ENCODE measurements at regions not wholly inside any gene's neighbourhood (a gene's known extent, or its start where the extent isn't known, plus 50 kb on each side); places are given as distances from the start of the nearest gene placed in this dataset.

- Histone ChIP-seq H3K4me1 (ENCODE audit: control insufficient read depth in 1 of 2, insufficient read depth in 2 of 2, low read length in 2 of 2) (no peaks in the 10 kb centered on the region), H3K79me2 (ENCODE audit: insufficient read depth, low read length) (no peaks in the 10 kb centered on the region), H3K9me2 (ENCODE audit: insufficient read depth) (no peaks in the 10 kb centered on the region), H3K36me3 (ENCODE audit: control insufficient read depth in 1 of 2, insufficient read depth in 2 of 2, low read length in 2 of 2) (no peaks in the 10 kb centered on the region), H3K4me3 (replicated peaks in 1 of 2; ENCODE audit: low read depth in 1 of 2, low read length in 2 of 2) (no peak overlapping the region), H3K9me3 (ENCODE audit: control insufficient read depth in 1 of 2, insufficient read depth in 1 of 2, low read depth in 1 of 2, low read length in 2 of 2) (peaks cover 0 to 11% of the 10 kb centered on the region in 2 experiments; a peak in 2 of 4 replicates), H3K27me3 (ENCODE audit: insufficient read depth, low read length) (no peaks in the 10 kb centered on the region), H3K9ac (ENCODE audit: low read length) (no peak overlapping the region), H3K27ac (ENCODE audit: low read depth, low read length) (no peak overlapping the region), H3K4me2 (ENCODE audit: low read length) (no peak overlapping the region), H2AFZ (ENCODE audit: low read depth, low read length, poor library complexity, severe bottlenecking) (no peak overlapping the region), H4K20me1 (ENCODE audit: insufficient read depth) (no peaks in the 10 kb centered on the region)
- no TSS peak for BruUV-seq (replicated peaks)
- intact Hi-C loops (cut with micrococcal nuclease) = no loop called here
- ATAC-seq (no peak), DNase-seq (ENCODE audit: low read depth, low spot score) (no peak)
- ChIA-PET RAD21 (ENCODE audit: low non-redundant PET in 1 of 2, low total read pairs in 2 of 2, uncharacterized antibody in 2 of 2, unreplicated experiment in 2 of 2) (no interaction called here), POLR2A (no interaction called here), CTCF (no interaction called here)
- TF ChIP-seq MAX (IDR thresholded peaks at IDR 0.05) = no peak
- no peak for TF ChIP-seq ZBTB33 (IDR thresholded peaks at IDR 0.05; ENCODE audit: extremely low read depth, insufficient replicate concordance, low read length)
- TF ChIP-seq SP1 (IDR thresholded peaks at IDR 0.05; ENCODE audit: low read depth) = no peak
- no peak for TF ChIP-seq EZH2 (IDR thresholded peaks at IDR 0.05)
- TF ChIP-seq ZFX (IDR thresholded peaks at IDR 0.05) = no peak
- TF ChIP-seq TCF7L2 (IDR thresholded peaks at IDR 0.05; ENCODE audit: borderline replicate concordance, extremely low read depth, insufficient read depth, insufficient read length) = no peak
- no peak for TF ChIP-seq EZH2phosphoT487 (IDR thresholded peaks at IDR 0.05; ENCODE audit: borderline replicate concordance)
- no peak for TF ChIP-seq SRF (IDR thresholded peaks at IDR 0.05; ENCODE audit: low read depth)
- no peak for TF ChIP-seq ATF3 (IDR thresholded peaks at IDR 0.05)
- TF ChIP-seq POLR2A (IDR thresholded peaks at IDR 0.05; ENCODE audit: borderline replicate concordance, extremely low read depth, insufficient read depth, insufficient read length) = no peak
- no peak for TF ChIP-seq CBX3 (IDR thresholded peaks at IDR 0.05; ENCODE audit: low read depth)
- no peak for TF ChIP-seq ELF1 (IDR thresholded peaks at IDR 0.05; ENCODE audit: borderline replicate concordance, low read depth)
- no peak for TF ChIP-seq FOSL1 (IDR thresholded peaks at IDR 0.05; ENCODE audit: low read depth)
- TF ChIP-seq CEBPB (IDR thresholded peaks at IDR 0.05; ENCODE audit: low read depth) = no peak
- no peak for TF ChIP-seq JUND (IDR thresholded peaks at IDR 0.05)
- no peak for TF ChIP-seq ZNF274 (IDR thresholded peaks at IDR 0.05; ENCODE audit: low read depth, low read length)
- TF ChIP-seq EGR1 (IDR thresholded peaks at IDR 0.05; ENCODE audit: low read depth) = no peak
- no peak for TF ChIP-seq RAD21 (IDR thresholded peaks at IDR 0.05; ENCODE audit: low read depth)
Observed at GRCh38 chr6:164359036-164359435, 944.5 kb downstream of the QKI start.
